ENCODE measurements at regions not wholly inside any gene's neighbourhood (a gene's known extent, or its start where the extent isn't known, plus 50 kb on each side); places are given as distances from the start of the nearest gene placed in this dataset.

DNA sequence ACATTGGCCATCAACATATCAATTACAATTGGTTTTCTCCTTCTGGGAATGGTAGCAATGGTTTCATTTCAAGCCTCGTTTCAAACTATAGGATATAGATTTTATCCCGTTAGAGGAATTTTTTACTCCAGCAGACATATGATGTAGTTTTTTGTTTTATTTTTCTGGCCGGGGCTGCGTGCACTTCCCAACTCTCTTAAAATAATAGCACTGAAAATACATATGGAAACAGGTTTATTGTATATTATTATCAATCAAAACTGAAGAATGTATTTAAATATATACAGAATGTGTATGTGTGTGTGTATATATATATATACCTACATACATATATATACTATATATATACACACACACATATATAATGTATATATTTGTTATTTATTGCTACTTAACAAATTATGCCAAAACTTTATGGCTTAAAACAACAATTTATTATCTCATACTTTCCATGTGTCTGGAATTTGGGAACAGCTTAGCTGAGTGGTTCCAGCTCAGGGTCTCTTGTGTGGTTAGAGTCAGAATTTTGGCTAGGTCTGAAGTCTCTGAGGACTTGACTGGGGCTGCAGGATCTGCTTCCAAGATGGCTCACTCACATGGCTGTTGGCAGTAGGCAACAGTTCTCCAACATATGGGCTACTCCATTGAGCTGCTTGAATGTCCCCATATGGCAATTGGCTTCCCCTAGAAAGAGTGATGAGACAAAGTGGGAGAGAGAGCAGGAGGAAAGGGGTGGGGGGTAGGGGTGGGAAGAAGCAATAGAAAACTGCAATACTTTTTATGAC is 314.1 kb downstream of the PPP1R2C start (continued):
- TF ChIP-seq, protein P1, sequence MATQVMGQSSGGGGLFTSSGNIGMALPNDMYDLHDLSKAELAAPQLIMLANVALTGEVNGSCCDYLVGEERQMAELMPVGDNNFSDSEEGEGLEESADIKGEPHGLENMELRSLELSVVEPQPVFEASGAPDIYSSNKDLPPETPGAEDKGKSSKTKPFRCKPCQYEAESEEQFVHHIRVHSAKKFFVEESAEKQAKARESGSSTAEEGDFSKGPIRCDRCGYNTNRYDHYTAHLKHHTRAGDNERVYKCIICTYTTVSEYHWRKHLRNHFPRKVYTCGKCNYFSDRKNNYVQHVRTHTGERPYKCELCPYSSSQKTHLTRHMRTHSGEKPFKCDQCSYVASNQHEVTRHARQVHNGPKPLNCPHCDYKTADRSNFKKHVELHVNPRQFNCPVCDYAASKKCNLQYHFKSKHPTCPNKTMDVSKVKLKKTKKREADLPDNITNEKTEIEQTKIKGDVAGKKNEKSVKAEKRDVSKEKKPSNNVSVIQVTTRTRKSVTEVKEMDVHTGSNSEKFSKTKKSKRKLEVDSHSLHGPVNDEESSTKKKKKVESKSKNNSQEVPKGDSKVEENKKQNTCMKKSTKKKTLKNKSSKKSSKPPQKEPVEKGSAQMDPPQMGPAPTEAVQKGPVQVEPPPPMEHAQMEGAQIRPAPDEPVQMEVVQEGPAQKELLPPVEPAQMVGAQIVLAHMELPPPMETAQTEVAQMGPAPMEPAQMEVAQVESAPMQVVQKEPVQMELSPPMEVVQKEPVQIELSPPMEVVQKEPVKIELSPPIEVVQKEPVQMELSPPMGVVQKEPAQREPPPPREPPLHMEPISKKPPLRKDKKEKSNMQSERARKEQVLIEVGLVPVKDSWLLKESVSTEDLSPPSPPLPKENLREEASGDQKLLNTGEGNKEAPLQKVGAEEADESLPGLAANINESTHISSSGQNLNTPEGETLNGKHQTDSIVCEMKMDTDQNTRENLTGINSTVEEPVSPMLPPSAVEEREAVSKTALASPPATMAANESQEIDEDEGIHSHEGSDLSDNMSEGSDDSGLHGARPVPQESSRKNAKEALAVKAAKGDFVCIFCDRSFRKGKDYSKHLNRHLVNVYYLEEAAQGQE (IDR thresholded peaks at IDR 0.05; ENCODE audit: borderline replicate concordance): no peak
- TF ChIP-seq, protein P1 (CRISPR knock-in tag; IDR thresholded peaks at IDR 0.05; ENCODE audit: low read depth): no peak
- TF ChIP-seq ZNF589 (CRISPR knock-in tag; IDR thresholded peaks at IDR 0.05; ENCODE audit: low read depth): no peak
- TF ChIP-seq, protein P2, sequence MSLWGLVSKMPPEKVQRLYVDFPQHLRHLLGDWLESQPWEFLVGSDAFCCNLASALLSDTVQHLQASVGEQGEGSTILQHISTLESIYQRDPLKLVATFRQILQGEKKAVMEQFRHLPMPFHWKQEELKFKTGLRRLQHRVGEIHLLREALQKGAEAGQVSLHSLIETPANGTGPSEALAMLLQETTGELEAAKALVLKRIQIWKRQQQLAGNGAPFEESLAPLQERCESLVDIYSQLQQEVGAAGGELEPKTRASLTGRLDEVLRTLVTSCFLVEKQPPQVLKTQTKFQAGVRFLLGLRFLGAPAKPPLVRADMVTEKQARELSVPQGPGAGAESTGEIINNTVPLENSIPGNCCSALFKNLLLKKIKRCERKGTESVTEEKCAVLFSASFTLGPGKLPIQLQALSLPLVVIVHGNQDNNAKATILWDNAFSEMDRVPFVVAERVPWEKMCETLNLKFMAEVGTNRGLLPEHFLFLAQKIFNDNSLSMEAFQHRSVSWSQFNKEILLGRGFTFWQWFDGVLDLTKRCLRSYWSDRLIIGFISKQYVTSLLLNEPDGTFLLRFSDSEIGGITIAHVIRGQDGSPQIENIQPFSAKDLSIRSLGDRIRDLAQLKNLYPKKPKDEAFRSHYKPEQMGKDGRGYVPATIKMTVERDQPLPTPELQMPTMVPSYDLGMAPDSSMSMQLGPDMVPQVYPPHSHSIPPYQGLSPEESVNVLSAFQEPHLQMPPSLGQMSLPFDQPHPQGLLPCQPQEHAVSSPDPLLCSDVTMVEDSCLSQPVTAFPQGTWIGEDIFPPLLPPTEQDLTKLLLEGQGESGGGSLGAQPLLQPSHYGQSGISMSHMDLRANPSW (CRISPR knock-in tag; IDR thresholded peaks at IDR 0.05): no peak
- no peak for TF ChIP-seq PRPF4 (IDR thresholded peaks at IDR 0.05; ENCODE audit: insufficient read depth, low read depth, low read length, poor library complexity, severe bottlenecking)
- no peak for TF ChIP-seq ZNF707 (CRISPR knock-in tag; conservative IDR thresholded peaks at IDR 0.05)
- TF ChIP-seq PML (IDR thresholded peaks at IDR 0.05; ENCODE audit: low read length): no peak
- no peak for TF ChIP-seq HOXB6 (CRISPR knock-in tag; IDR thresholded peaks at IDR 0.05; ENCODE audit: borderline replicate concordance)
- TF ChIP-seq, protein P3, sequence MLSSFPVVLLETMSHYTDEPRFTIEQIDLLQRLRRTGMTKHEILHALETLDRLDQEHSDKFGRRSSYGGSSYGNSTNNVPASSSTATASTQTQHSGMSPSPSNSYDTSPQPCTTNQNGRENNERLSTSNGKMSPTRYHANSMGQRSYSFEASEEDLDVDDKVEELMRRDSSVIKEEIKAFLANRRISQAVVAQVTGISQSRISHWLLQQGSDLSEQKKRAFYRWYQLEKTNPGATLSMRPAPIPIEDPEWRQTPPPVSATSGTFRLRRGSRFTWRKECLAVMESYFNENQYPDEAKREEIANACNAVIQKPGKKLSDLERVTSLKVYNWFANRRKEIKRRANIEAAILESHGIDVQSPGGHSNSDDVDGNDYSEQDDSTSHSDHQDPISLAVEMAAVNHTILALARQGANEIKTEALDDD (IDR thresholded peaks at IDR 0.05): no peak
- no peak for TF ChIP-seq ATF1 (CRISPR knock-in tag; IDR thresholded peaks at IDR 0.05)
- no peak for TF ChIP-seq ATF1 (tag; IDR thresholded peaks at IDR 0.05)
- TF ChIP-seq, protein P4, sequence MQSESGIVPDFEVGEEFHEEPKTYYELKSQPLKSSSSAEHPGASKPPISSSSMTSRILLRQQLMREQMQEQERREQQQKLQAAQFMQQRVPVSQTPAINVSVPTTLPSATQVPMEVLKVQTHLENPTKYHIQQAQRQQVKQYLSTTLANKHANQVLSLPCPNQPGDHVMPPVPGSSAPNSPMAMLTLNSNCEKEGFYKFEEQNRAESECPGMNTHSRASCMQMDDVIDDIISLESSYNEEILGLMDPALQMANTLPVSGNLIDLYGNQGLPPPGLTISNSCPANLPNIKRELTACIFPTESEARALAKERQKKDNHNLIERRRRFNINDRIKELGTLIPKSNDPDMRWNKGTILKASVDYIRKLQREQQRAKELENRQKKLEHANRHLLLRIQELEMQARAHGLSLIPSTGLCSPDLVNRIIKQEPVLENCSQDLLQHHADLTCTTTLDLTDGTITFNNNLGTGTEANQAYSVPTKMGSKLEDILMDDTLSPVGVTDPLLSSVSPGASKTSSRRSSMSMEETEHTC (IDR thresholded peaks at IDR 0.05): no peak
- TF ChIP-seq, protein P5, sequence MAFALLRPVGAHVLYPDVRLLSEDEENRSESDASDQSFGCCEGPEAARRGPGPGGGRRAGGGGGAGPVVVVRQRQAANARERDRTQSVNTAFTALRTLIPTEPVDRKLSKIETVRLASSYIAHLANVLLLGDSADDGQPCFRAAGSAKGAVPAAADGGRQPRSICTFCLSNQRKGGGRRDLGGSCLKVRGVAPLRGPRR (CRISPR knock-in tag; IDR thresholded peaks at IDR 0.05): no peak
